ENCODE measurements at regions not wholly inside any gene's neighbourhood (a gene's known extent, or its start where the extent isn't known, plus 50 kb on each side); places are given as distances from the start of the nearest gene placed in this dataset.

DNA sequence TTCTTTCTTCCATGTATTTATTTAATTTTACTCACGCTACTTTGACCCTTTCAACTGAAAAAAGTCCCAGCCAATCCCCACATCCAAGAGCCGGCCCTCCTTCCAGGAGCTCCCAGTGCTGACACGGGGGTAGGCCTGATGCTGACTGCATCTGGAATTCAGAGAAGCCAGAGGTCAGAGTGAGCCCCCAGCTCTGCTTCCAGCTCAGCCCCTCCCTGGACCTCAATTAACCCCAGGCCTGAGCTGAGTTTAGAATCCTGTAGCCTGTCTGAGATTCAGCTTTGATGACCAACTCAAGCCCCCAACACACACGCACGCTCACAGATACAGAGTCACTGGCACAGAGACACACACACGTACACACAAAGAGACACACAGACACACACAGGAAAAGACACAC lies 247.9 kb downstream of the NPHP4 start:
- intact Hi-C loops (cut with DNase I; ENCODE audit: low total_unique reads) (loop anchor here (10.0 kb wide), 1 partner anchor 230 kb away; no protein-coding TSS in a partner anchor), in situ Hi-C loops (cut with MboI; ENCODE audit: low pct_ligation_motif_present in 1 of 4, low pct_unique_long_range_greater_than_20kb in 1 of 4, low sequenced_read_pairs in 3 of 4) (loop anchor here in 1 of 4 donors (25.0 kb wide), 1 partner anchor 232 kb away; no protein-coding TSS in a partner anchor)
- H3K36me3 ChIP-seq: no peaks in the 10 kb centered on the region
- no peaks in the 10 kb centered on the region for H3K4me1 ChIP-seq
- H3K4me3 ChIP-seq: no peak overlapping the region
- no peak for TF ChIP-seq EP300 (IDR thresholded peaks at IDR 0.05; ENCODE audit: low read depth)
- TF ChIP-seq POLR2A (IDR thresholded peaks at IDR 0.05): no peak
- no peak for TF ChIP-seq POLR2AphosphoS5 (IDR thresholded peaks at IDR 0.05)
- TF ChIP-seq, protein P1, sequence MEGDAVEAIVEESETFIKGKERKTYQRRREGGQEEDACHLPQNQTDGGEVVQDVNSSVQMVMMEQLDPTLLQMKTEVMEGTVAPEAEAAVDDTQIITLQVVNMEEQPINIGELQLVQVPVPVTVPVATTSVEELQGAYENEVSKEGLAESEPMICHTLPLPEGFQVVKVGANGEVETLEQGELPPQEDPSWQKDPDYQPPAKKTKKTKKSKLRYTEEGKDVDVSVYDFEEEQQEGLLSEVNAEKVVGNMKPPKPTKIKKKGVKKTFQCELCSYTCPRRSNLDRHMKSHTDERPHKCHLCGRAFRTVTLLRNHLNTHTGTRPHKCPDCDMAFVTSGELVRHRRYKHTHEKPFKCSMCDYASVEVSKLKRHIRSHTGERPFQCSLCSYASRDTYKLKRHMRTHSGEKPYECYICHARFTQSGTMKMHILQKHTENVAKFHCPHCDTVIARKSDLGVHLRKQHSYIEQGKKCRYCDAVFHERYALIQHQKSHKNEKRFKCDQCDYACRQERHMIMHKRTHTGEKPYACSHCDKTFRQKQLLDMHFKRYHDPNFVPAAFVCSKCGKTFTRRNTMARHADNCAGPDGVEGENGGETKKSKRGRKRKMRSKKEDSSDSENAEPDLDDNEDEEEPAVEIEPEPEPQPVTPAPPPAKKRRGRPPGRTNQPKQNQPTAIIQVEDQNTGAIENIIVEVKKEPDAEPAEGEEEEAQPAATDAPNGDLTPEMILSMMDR (IDR thresholded peaks at IDR 0.05): no peak
- no peaks in the 10 kb centered on the region for H3K9me3 ChIP-seq
- WGBS, 2 donors (ENCODE audit: low coverage in 1 of 2): 80% methylated on average over 6 of the region's 6 CpGs; no CpG with 5 or more reads in 1 of the 2 donors
- H3K27ac ChIP-seq: no peak overlapping the region
- no peak for DNase-seq
- H3K27me3 ChIP-seq: peaks cover 46% of the 10 kb centered on the region

GRCh38 chr1:5743435-5744095 lies 248.7 kb downstream of the NPHP4 start:
- intact Hi-C loops (cut with DNase I; ENCODE audit: low total_unique reads): loop anchor here (10.0 kb wide), 1 partner anchor 229 kb away; no protein-coding TSS in a partner anchor
- Histone ChIP-seq H3K27ac (no peak overlapping the region), H3K9me3 (no peaks in the 10 kb centered on the region), H3K36me3 (no peaks in the 10 kb centered on the region), H3K4me3 (no peak overlapping the region), H3K4me1 (no peaks in the 10 kb centered on the region), H3K27me3 (peaks cover 41% of the 10 kb centered on the region)
- in situ Hi-C loops (cut with MboI; ENCODE audit: low pct_ligation_motif_present in 1 of 4, low pct_unique_long_range_greater_than_20kb in 1 of 4, low sequenced_read_pairs in 3 of 4): loop anchor here in 1 of 4 donors (25.0 kb wide), 1 partner anchor 231 kb away; no protein-coding TSS in a partner anchor
- 80 to 81% methylated on average over 1 to 13 of the region's 13 CpGs for WGBS, 2 donors (ENCODE audit: low coverage in 1 of 2)
- TF ChIP-seq, protein P1 (IDR thresholded peaks at IDR 0.05): no peak
- TF ChIP-seq EP300 (IDR thresholded peaks at IDR 0.05; ENCODE audit: low read depth) (no peak), POLR2A (IDR thresholded peaks at IDR 0.05) (no peak), POLR2AphosphoS5 (IDR thresholded peaks at IDR 0.05) (no peak)
- no peak for DNase-seq

- Histone ChIP-seq H3K9me3 (no peaks in the 10 kb centered on the region), H3K27ac (no peak overlapping the region), H3K4me1 (no peaks in the 10 kb centered on the region), H3K27me3 (peaks cover 36% of the 10 kb centered on the region), H3K36me3 (no peaks in the 10 kb centered on the region), H3K4me3 (no peak overlapping the region)
- in situ Hi-C loops (cut with MboI; ENCODE audit: low pct_ligation_motif_present in 1 of 4, low pct_unique_long_range_greater_than_20kb in 1 of 4, low sequenced_read_pairs in 3 of 4): loop anchor here in 1 of 4 donors (25.0 kb wide), 1 partner anchor 230 kb away; no protein-coding TSS in a partner anchor
- 87% methylated on average over 14 of the region's 14 CpGs; no CpG with 5 or more reads in 1 of the 2 donors for WGBS, 2 donors (ENCODE audit: low coverage in 1 of 2)
- intact Hi-C loops (cut with DNase I; ENCODE audit: low total_unique reads): loop anchor here (10.0 kb wide), 1 partner anchor 228 kb away; no protein-coding TSS in a partner anchor
- no peak for DNase-seq
- TF ChIP-seq POLR2AphosphoS5 (IDR thresholded peaks at IDR 0.05) (no peak), EP300 (IDR thresholded peaks at IDR 0.05; ENCODE audit: low read depth) (no peak), POLR2A (IDR thresholded peaks at IDR 0.05) (no peak)
- TF ChIP-seq, protein P1 (IDR thresholded peaks at IDR 0.05): no peak
Measured at GRCh38 chr1:5742801-5743200, 249.4 kb downstream of the NPHP4 start.

DNA sequence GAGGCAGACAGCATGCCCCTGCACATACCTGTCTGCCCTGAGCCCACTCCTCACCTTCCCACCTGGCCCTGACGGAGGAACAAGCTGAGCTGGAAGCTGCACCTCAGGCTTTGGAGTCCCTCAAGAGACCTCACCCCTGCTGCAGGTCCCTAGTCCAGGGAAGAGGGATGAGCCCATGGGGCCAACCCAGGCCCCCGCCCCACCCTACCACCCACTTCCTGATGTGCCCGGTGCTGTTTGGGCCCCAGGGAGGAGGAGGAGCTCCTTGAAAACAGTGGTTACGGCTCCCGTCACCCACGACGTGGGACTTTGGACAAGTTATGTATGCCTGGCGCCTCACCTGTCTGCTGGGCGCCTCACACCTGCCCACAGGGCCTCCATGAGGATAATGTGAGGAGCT lies 250.2 kb downstream of the NPHP4 start:
- Histone ChIP-seq H3K27ac (no peak overlapping the region), H3K36me3 (no peaks in the 10 kb centered on the region), H3K4me3 (no peak overlapping the region), H3K9me3 (no peaks in the 10 kb centered on the region), H3K27me3 (peaks cover 33% of the 10 kb centered on the region), H3K4me1 (no peaks in the 10 kb centered on the region)
- no peak for TF ChIP-seq POLR2AphosphoS5 (IDR thresholded peaks at IDR 0.05)
- no peak for TF ChIP-seq POLR2A (IDR thresholded peaks at IDR 0.05)
- DNase-seq: no peak
- WGBS, 2 donors (ENCODE audit: low coverage in 1 of 2): 43% methylated on average over 9 of the region's 9 CpGs; no CpG with 5 or more reads in 1 of the 2 donors
- in situ Hi-C loops (cut with MboI; ENCODE audit: low pct_ligation_motif_present in 1 of 4, low pct_unique_long_range_greater_than_20kb in 1 of 4, low sequenced_read_pairs in 3 of 4) (loop anchor here in 1 of 4 donors (25.0 kb wide), 1 partner anchor 230 kb away; no protein-coding TSS in a partner anchor), intact Hi-C loops (cut with DNase I; ENCODE audit: low total_unique reads) (loop anchor here (10.0 kb wide), 1 partner anchor 227 kb away; no protein-coding TSS in a partner anchor)
